Thyroid gland (tissue), 4 donors: ENCODE measurements at regions not wholly inside any gene's neighbourhood (a gene's known extent, or its start where the extent isn't known, plus 50 kb on each side); places are given as distances from the start of the nearest gene placed in this dataset.

Source experiments
- DNase-seq, 2 donors: peaks; one replicate each; pipeline ENCODE4 v3.0.0-alpha.2; 2019
- H3K27ac ChIP-seq, 3 donors: fragments of 200-600 bp; sonication (generic); 1 replicate in 2 of 3; 2 replicates in 1 of 3; pipeline ENCODE4 v1.5.1; 2016 to 2019; ENCODE audit warnings: mild to moderate bottlenecking in 1 of 3, moderate library complexity in 1 of 3
- H3K27me3 ChIP-seq: fragments of 200-600 bp; sonication (generic); one replicate; pipeline ENCODE4 v1.5.1; 2019
- H3K36me3 ChIP-seq, 2 donors: fragments of 200-600 bp; sonication (generic); one replicate each; pipeline ENCODE4 v1.5.1; 2016 to 2019
- H3K4me1 ChIP-seq, 2 donors: fragments of 200-600 bp; sonication (generic); one replicate each; pipeline ENCODE4 v1.5.1; 2017 to 2019
- H3K4me3 ChIP-seq, 3 donors: fragments of 200-600 bp; sonication (generic); replicated peaks in 1 of 3; 1 replicate in 2 of 3; 2 replicates in 1 of 3; pipeline ENCODE4 v1.5.1; 2016; ENCODE audit warnings: mild to moderate bottlenecking in 1 of 3
- H3K9me3 ChIP-seq: fragments of 200-600 bp; sonication (generic); one replicate; pipeline ENCODE4 v1.5.1; 2017
- POLR2A ChIP-seq, 2 donors: fragments of 450-650 bp; IDR thresholded peaks; one replicate each; pipeline ENCODE4 v1.6.1; 2017; ENCODE audit warnings: antibody characterized with exemption in 2 of 2, mild to moderate bottlenecking in 2 of 2, moderate library complexity in 1 of 2
- WGBS, 2 donors: methylation state at CpG; one replicate each; pipeline ENCODE4 v1.1.5; 2017; 5-methylcytosine and 5-hydroxymethylcytosine counted together
- intact Hi-C: fragments of 100-400 bp; cut with DNase I; formaldehyde crosslinking; loops from one replicate; pipeline ENCODE4 v1.15.1; 2023
- TF ChIP-seq, protein P1 (sequence below), 6 experiments: fragments of 200-600 bp in 3 of 6; fragments of 450-650 bp in 3 of 6; sonication (generic) in 3 of 6; IDR thresholded peaks; one replicate each; pipeline ENCODE4 v1.5.1; 2016 to 2019; ENCODE audit warnings: antibody characterized with exemption in 6 of 6, mild to moderate bottlenecking in 2 of 6, inconsistent platforms in 1 of 6, moderate library complexity in 1 of 6

DNA sequence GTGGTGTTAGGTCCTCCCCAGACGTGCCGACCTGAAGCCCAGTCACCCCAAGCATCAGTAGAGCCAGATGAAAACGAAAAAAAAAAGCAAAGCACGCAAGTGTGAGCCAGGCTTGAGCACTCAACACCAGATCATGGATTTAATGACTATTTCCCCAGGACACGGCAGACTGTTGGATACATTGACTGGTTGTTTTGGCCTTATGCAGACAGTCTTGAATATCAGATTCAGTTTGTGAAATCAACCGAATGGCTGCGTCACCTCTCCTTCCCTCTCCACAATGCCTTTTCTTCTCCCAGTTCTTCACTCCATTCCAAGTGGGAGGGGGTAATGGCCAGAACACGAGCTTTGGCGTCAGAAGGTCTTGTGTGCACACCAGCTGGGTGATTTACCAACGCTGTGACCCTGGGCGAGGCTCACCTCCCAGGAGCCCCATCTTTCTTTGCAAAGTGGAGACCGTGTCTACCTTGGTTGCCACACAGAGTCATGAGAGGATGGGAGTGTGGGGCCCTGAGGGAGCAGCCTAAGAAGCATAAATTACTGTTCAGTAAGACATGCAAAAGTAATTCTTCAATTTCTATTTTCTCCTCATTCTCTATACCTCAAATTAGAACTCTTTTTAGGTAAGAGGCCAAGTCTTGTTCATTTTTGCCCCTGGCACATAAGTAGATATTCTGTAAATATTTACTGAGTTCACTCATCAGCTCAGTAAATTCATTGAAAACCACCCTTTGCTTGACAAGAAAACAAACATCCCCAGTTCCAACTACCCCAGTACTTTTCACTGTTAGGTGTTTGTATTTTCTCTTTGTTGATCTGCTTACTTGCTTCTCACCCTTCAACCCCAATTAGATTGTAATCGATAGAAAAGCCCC lies 181.1 kb upstream of the COPS8 start:
- WGBS, 2 donors: 88% methylated on average over 13 of the region's 13 CpGs
- H3K27me3 ChIP-seq: no peaks in the 10 kb centered on the region
- DNase-seq: no peak
- intact Hi-C loops: no loop called here
- no peaks in the 10 kb centered on the region for H3K9me3 ChIP-seq
- no peaks in the 10 kb centered on the region for H3K36me3 ChIP-seq
- no peak overlapping the region for H3K27ac ChIP-seq
- no peaks in the 10 kb centered on the region for H3K4me1 ChIP-seq
- TF ChIP-seq, protein P1, sequence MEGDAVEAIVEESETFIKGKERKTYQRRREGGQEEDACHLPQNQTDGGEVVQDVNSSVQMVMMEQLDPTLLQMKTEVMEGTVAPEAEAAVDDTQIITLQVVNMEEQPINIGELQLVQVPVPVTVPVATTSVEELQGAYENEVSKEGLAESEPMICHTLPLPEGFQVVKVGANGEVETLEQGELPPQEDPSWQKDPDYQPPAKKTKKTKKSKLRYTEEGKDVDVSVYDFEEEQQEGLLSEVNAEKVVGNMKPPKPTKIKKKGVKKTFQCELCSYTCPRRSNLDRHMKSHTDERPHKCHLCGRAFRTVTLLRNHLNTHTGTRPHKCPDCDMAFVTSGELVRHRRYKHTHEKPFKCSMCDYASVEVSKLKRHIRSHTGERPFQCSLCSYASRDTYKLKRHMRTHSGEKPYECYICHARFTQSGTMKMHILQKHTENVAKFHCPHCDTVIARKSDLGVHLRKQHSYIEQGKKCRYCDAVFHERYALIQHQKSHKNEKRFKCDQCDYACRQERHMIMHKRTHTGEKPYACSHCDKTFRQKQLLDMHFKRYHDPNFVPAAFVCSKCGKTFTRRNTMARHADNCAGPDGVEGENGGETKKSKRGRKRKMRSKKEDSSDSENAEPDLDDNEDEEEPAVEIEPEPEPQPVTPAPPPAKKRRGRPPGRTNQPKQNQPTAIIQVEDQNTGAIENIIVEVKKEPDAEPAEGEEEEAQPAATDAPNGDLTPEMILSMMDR (IDR thresholded peaks at IDR 0.05): no peak
- no peak for TF ChIP-seq POLR2A (IDR thresholded peaks at IDR 0.05)
- no peak overlapping the region for H3K4me3 ChIP-seq

DNA sequence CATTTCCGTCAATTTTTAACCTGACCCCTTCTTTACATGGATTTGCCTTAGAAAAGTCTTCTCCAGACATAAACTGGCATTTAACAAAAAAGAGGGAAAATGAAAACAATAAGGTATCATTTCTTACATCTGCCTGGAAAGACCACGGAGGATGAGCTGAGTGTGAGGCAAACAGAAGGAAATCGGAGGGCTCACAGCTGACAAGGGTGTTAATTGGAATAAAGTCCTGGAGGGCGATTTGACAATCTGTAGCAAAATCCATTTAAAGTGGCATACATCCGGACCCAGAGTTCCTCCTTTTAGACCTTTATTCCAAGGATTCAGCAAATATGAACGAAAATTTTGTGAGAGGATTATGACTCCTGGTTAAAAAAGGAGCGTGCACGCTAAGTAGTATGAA lies 179.7 kb upstream of the COPS8 start:
- intact Hi-C loops: no loop called here
- no peak overlapping the region for H3K27ac ChIP-seq
- no peak for DNase-seq
- H3K4me3 ChIP-seq: no peak overlapping the region
- no peaks in the 10 kb centered on the region for H3K9me3 ChIP-seq
- H3K27me3 ChIP-seq: no peaks in the 10 kb centered on the region
- 86 to 90% methylated on average over 8 of the region's 8 CpGs for WGBS, 2 donors
- TF ChIP-seq POLR2A (IDR thresholded peaks at IDR 0.05): no peak
- TF ChIP-seq, protein P1 (IDR thresholded peaks at IDR 0.05): no peak
- H3K4me1 ChIP-seq: no peaks in the 10 kb centered on the region
- no peaks in the 10 kb centered on the region for H3K36me3 ChIP-seq

DNA sequence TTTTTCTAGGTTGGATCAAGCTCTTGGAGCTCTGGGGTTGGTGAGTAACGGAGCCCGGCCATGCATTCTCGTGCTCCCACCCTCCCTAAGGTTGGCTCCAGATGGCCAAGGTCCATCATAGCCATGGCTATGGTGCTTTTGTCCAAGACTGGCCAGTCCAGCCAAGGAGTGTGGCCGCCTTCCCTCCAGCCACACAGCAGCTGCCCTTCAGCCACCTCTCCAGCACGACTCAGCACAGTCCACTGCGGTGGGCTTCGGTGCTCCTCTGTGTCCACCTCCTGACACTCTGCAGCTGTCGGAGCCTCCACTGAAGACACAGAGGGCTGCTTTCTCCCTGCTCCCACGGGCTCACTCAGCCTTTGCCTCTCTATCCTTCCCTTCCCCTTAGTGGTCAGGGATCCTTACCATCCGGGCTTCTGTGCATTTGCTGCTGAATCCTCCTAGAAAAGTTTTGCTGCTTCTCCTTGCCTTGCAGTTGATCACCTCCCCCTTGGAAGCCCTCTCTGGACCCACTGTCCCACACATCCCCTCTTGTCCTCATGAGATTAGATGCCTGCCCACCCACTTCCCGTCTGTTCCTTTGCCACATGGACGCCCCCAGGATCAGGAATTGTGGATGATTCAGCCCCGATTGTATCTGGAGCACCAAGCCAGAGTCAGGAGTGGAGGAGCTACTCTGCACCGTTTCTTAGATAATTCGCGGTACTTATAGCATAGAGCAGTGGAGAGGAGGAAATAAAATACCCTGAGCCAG lies 177.1 kb upstream of the COPS8 start:
- Histone ChIP-seq H3K36me3 (no peaks in the 10 kb centered on the region), H3K27ac (no peak overlapping the region), H3K4me3 (no peak overlapping the region), H3K9me3 (no peaks in the 10 kb centered on the region), H3K4me1 (no peaks in the 10 kb centered on the region), H3K27me3 (no peaks in the 10 kb centered on the region)
- WGBS, 2 donors: 82 to 85% methylated on average over 14 to 15 of the region's 16 CpGs
- no peak for TF ChIP-seq POLR2A (IDR thresholded peaks at IDR 0.05)
- TF ChIP-seq, protein P1 (IDR thresholded peaks at IDR 0.05): no peak
- no peak for DNase-seq
- intact Hi-C loops: no loop called here

DNA sequence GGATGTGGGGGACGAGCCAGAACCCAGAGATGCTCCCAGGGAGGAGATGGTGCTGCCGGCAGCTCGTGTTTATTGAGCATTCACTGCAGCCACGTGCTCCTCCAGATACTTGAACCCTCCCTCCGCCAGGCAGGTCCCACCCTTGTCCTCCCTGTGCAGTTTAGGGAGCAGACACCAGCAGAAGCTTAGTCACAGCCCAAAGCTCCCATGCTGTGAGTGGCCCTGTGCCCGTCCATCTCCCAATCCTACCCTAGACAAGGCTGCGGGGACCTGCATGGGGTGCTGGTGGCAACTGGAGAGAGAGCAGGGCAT lies 176.5 kb upstream of the COPS8 start:
- Histone ChIP-seq H3K27me3 (no peaks in the 10 kb centered on the region), H3K4me3 (no peak overlapping the region), H3K9me3 (no peaks in the 10 kb centered on the region), H3K4me1 (no peaks in the 10 kb centered on the region), H3K27ac (no peak overlapping the region), H3K36me3 (no peaks in the 10 kb centered on the region)
- intact Hi-C loops: no loop called here
- TF ChIP-seq, protein P1 (IDR thresholded peaks at IDR 0.05): no peak
- no peak for DNase-seq
- WGBS, 2 donors: 80 to 82% methylated on average over 4 to 6 of the region's 7 CpGs

DNA sequence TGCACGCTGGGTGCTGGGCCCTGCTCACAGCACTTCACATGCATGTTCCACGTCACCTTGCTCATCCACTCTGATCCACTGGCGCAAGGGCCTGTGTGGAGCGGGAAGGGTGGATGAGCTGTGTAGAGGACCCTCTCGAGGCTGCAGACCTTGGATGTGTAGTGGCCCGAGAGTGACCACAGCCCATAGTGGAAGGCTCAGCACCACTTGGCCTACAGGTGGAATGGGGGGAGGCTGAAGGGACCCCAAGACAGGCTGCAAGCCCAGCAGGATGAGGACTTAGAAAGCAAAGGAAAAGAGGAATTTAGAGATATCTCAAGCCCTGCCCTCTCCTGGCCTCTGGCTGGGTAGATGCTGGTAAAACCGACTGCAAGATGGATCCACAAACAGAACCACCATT lies 175.9 kb upstream of the COPS8 start:
- Histone ChIP-seq H3K4me3 (no peak overlapping the region), H3K4me1 (no peaks in the 10 kb centered on the region), H3K27me3 (no peaks in the 10 kb centered on the region), H3K9me3 (no peaks in the 10 kb centered on the region), H3K27ac (no peak overlapping the region), H3K36me3 (no peaks in the 10 kb centered on the region)
- 91 to 92% methylated on average over 7 of the region's 7 CpGs for WGBS, 2 donors
- no peak for TF ChIP-seq POLR2A (IDR thresholded peaks at IDR 0.05)
- TF ChIP-seq, protein P1 (IDR thresholded peaks at IDR 0.05): no peak
- DNase-seq: no peak
- intact Hi-C loops: no loop called here
